A673 (cell line): ENCODE measurements at regions not wholly inside any gene's neighbourhood (a gene's known extent, or its start where the extent isn't known, plus 50 kb on each side); places are given as distances from the start of the nearest gene placed in this dataset.

Source experiments
- BruUV-seq: library from RNA; stranded (reverse); fragments of 400-500 nt; replicated peaks from 2 replicates; lab custom pipeline; 2021; lab: Mats Ljungman, UMichigan
- CTCF ChIA-PET: fragments of 300-600 bp; sonication (Branson Sonifier 250); formaldehyde crosslinking; loops from one replicate; lab custom pipeline; 2022; ENCODE audit warnings: antibody characterized with exemption; lab: Charles Lee
- POLR2A ChIA-PET: fragments of 300-600 bp; sonication (Branson Sonifier 250); formaldehyde crosslinking; loops from one replicate; lab custom pipeline; 2022; ENCODE audit warnings: antibody characterized with exemption; ENCODE audit not compliant: low non-redundant PET; lab: Charles Lee
- DNase-seq: peaks from one replicate; pipeline ENCODE4 v3.0.0-alpha.2; 2015; ENCODE audit warnings: low spot score
- H3K27ac ChIP-seq: fragments of 200-600 bp; sonication (generic); 2 replicates; pipeline ENCODE4 v1.5.1; 2016; ENCODE audit warnings: mixed run types, low read depth, mild to moderate bottlenecking, mixed read lengths, antibody characterized with exemption, low read length; ENCODE audit not compliant: poor library complexity, severe bottlenecking
- H3K27me3 ChIP-seq: fragments of 200-600 bp; sonication (generic); replicated peaks from 2 replicates; pipeline ENCODE4 v1.6.1; 2017; ENCODE audit warnings: mixed run types, low read depth, mild to moderate bottlenecking, mixed read lengths, antibody characterized with exemption, low read length; ENCODE audit not compliant: insufficient read depth, poor library complexity
- H3K36me3 ChIP-seq: fragments of 200-600 bp; sonication (generic); 2 replicates; pipeline ENCODE4 v1.6.1; 2016; ENCODE audit warnings: mixed run types, mild to moderate bottlenecking, mixed read lengths, antibody characterized with exemption, low read length; ENCODE audit not compliant: insufficient read depth, poor library complexity, severe bottlenecking
- H3K4me1 ChIP-seq: fragments of 200-600 bp; sonication (generic); 2 replicates; pipeline ENCODE4 v1.6.1; 2017; ENCODE audit warnings: mixed run types, mild to moderate bottlenecking, mixed read lengths, antibody characterized with exemption, low read length; ENCODE audit not compliant: insufficient read depth, poor library complexity, severe bottlenecking
- H3K4me3 ChIP-seq: fragments of 200-600 bp; sonication (generic); 2 replicates; pipeline ENCODE4 v1.5.1; 2016; ENCODE audit warnings: low read depth, mixed run types, mild to moderate bottlenecking, mixed read lengths, low read length; ENCODE audit not compliant: poor library complexity, severe bottlenecking
- H3K9me3 ChIP-seq: fragments of 200-600 bp; sonication (generic); 2 replicates; pipeline ENCODE4 v1.6.1; 2016; ENCODE audit warnings: mixed run types, low read depth, mild to moderate bottlenecking, mixed read lengths, antibody characterized with exemption, low read length; ENCODE audit not compliant: poor library complexity, severe bottlenecking
- EZH2 ChIP-seq: fragments of 200-600 bp; sonication (generic); IDR thresholded peaks from 2 replicates; pipeline ENCODE4 v1.6.1; 2017; ENCODE audit warnings: borderline replicate concordance, low read depth, mild to moderate bottlenecking, mixed read lengths, antibody characterized with exemption, low read length; ENCODE audit not compliant: poor library complexity, severe bottlenecking
- intact Hi-C: fragments of 100-400 bp; cut with micrococcal nuclease; formaldehyde crosslinking; loops from one replicate; pipeline ENCODE4 v1.10.0; 2022; ENCODE audit not compliant: unreplicated experiment
- TF ChIP-seq, protein P1 (sequence below): fragments of 300-800, 200-600 bp; sonication (generic); conservative IDR thresholded peaks from 2 replicates; pipeline ENCODE4 v1.5.1; 2017; ENCODE audit warnings: low read depth, mild to moderate bottlenecking, antibody characterized with exemption, low read length, moderate library complexity, mixed read lengths

GRCh38 chr11:112842151-112842550 is 119.1 kb upstream of the NCAM1 start:
- DNase-seq, result no peak
- no TSS peak for BruUV-seq
- CTCF ChIA-PET, result no interaction called here

GRCh38 chr11:112844517-112844916 is 116.7 kb upstream of the NCAM1 start:
- Histone ChIP-seq H3K4me3 (no peak overlapping the region), H3K27me3 (peaks cover 5% of the 10 kb centered on the region), H3K4me1 (no peaks in the 10 kb centered on the region), H3K27ac (no peak overlapping the region), H3K9me3 (no peaks in the 10 kb centered on the region), H3K36me3 (no peaks in the 10 kb centered on the region)
- intact Hi-C loops, result no loop called here
- CTCF ChIA-PET, result no interaction called here
- POLR2A ChIA-PET, result no interaction called here
- no peak for DNase-seq
- no TSS peak for BruUV-seq
- TF ChIP-seq, protein P1, sequence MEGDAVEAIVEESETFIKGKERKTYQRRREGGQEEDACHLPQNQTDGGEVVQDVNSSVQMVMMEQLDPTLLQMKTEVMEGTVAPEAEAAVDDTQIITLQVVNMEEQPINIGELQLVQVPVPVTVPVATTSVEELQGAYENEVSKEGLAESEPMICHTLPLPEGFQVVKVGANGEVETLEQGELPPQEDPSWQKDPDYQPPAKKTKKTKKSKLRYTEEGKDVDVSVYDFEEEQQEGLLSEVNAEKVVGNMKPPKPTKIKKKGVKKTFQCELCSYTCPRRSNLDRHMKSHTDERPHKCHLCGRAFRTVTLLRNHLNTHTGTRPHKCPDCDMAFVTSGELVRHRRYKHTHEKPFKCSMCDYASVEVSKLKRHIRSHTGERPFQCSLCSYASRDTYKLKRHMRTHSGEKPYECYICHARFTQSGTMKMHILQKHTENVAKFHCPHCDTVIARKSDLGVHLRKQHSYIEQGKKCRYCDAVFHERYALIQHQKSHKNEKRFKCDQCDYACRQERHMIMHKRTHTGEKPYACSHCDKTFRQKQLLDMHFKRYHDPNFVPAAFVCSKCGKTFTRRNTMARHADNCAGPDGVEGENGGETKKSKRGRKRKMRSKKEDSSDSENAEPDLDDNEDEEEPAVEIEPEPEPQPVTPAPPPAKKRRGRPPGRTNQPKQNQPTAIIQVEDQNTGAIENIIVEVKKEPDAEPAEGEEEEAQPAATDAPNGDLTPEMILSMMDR, result no peak
- TF ChIP-seq EZH2, result no peak

More at GRCh38 chr11:112842151-112842550, 119.1 kb upstream of the NCAM1 start:
- TF ChIP-seq, protein P1, result no peak
- no peak for TF ChIP-seq EZH2
- Histone ChIP-seq H3K27me3 (no peaks in the 10 kb centered on the region), H3K27ac (no peak overlapping the region), H3K4me1 (no peaks in the 10 kb centered on the region), H3K9me3 (no peaks in the 10 kb centered on the region), H3K4me3 (no peak overlapping the region), H3K36me3 (no peaks in the 10 kb centered on the region)
- POLR2A ChIA-PET, result no interaction called here
- intact Hi-C loops, result no loop called here

DNA sequence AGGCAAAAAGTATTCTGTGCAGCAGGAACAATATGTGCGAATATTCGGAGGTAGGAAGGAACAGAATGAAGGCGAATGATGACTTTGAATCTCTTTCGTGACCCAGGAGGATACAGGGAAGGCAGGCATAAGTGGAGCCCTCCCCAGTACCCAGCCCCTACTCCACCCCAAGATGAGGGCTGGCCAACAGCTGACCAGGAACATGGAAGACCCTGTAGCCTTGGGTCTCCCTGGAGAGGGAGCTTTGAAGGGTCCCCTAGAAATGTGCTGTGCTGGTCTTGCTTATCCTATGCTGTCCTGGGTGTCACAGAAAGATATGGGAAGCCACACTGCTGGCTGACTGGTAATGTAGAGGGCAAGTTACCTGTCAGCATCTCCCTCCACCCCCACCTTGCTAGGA is 113.7 kb upstream of the NCAM1 start:
- Histone ChIP-seq H3K27ac (no peak overlapping the region), H3K9me3 (no peaks in the 10 kb centered on the region), H3K4me3 (no peak overlapping the region), H3K4me1 (no peaks in the 10 kb centered on the region), H3K36me3 (no peaks in the 10 kb centered on the region), H3K27me3 (peaks cover 17% of the 10 kb centered on the region)
- POLR2A ChIA-PET, result no interaction called here
- DNase-seq, result no peak
- BruUV-seq, result no TSS peak
- no peak for TF ChIP-seq EZH2
- TF ChIP-seq, protein P1, result no peak
- CTCF ChIA-PET, result no interaction called here
- intact Hi-C loops, result no loop called here
